NCI-H2227 treated with DMSO at 0.1 percent for 48 hours (cell line): ENCODE measurements at regions not wholly inside any gene's neighbourhood (a gene's known extent, or its start where the extent isn't known, plus 50 kb on each side); places are given as distances from the start of the nearest gene placed in this dataset.

Experiments used
- DNase-seq: peaks from one replicate; lab custom pipeline; 2025; lab: John Stamatoyannopoulos, UW

GRCh38 chr3:3629911-3630310, 169.3 kb upstream of the LRRN1 start:
- DNase-seq = no peak

DNA sequence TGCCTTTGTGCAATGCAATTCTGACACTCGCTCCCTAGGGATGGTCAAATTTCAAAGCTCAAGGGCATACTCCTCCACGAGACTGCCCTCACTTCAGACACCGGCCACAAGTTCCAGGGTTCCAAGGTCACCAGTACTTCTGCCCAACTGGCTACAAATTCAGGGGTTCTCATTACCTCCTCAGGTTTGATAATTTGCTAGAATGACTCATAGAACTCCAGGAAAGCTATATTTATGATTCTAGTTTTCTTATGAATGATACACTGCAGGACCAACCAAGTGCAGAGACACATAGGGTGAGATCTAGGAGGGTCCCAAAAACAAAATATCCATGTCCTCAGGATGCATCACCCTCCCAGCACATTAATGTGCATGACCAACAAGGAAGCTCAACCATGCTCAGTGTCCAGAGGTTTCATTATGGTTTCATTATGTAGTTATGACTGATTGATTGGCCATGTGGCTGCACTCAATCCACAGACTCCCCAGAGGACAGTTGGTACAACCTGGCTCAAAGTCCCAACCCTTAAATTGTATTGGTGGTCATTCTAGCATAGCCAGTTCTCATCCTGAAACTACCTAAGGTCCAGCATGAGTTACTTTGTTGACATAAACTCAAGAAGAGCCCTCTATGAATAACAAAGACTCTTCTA, 170.4 kb upstream of the LRRN1 start:
- DNase-seq = no peak

- DNase-seq = no peak
Observed at GRCh38 chr3:3627114-3627513, 172.1 kb upstream of the LRRN1 start.

- DNase-seq = no peak
Observed at GRCh38 chr3:3625544-3626271, 173.5 kb upstream of the LRRN1 start.

DNA sequence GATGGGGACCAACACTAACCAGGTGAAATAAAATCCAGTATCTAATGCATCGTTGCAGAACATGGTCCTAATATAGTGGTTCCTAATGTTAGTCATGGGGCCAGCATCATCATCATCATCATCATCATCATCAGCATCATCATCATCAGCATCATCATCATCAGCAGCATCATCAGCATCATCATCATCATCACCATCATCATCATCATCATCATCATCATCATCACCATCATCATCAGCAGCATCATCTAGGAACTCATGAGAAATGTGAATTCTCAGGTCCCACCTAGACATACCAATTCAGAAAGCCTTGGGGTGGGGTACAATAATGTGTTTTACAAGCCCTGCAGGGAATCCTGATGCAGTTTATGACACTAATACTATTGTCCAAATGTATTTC, 179.4 kb upstream of the LRRN1 start:
- no peak for DNase-seq

GRCh38 chr3:3618623-3619022, 180.6 kb upstream of the LRRN1 start:
- DNase-seq = no peak

DNA sequence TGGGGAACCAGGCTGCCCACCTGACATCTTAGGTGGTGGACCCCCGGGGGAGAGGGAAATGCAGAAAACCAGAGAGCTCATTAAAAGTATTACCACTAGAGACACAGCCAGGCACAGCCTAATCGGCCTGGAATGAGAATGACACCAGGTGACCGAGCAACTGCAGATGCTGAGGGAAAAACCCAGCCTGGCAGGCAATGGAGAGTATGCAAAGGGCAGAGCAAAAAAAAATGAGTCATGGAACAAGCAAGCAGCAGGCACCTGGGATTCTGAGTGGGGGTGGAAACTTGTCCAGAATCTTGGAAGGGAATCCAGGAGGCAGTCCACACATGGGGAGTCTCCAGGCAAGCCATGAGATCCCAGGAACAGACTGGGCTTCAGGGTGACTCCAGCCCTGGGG, 183.7 kb upstream of the LRRN1 start:
- no peak for DNase-seq

DNA sequence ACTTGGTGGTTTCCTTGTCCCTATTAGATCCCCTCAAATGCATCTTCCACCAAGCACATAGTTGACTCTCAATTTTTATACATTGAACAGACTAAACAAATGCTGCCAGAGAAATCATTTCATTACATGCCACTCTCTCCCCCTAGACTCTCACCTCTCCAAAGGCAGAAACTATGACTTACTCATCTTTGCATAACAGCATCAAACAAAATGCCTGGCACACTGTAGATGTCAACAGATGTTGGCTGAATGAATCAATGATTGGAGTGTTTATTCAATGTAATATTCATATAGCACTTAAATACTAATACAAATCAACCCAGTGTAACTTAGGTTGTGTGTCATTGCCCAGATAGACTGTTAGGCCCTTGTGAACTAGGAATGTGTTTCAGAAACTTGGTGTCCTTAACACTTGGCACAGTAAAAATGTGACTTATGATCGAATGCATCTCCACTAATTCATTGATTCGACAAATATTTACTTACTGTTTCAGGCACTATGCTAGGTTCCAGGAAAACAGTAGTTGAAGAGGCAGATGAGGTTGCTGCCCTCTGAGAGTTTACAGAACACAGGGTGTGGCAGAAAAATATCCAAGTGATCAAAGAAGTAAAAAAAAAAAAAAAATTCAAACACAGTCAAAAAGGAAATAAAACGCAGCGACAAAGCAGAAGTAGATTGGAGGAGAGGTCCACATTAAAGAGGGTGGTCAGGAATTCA, 188.5 kb upstream of the LRRN1 start:
- no peak for DNase-seq

- DNase-seq = no peak
Observed at GRCh38 chr3:3606321-3606720, 192.9 kb upstream of the LRRN1 start.

DNA sequence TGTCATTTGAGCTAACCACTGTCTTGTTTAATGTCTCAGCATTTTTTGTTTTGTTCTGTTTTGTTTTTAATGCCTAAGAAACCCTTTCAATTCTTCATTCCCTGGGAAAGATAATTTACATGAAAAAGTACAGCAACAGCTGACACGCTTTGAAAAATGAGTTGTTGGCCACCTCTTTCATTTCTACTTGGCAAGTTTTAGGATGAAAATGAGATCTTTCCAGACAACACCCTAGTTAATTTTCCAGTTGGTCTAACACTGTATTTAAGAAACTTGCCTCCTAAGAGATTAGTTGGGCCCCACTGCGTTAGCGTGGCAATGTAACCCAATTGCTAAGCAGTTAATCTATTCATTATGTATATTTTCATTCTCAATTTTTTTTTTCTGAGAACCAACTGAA, 194.0 kb upstream of the LRRN1 start:
- no peak for DNase-seq

GRCh38 chr3:3603351-3603750, 195.9 kb upstream of the LRRN1 start:
- no peak for DNase-seq

GRCh38 chr3:3600665-3601340, 198.4 kb upstream of the LRRN1 start:
- DNase-seq = no peak

- DNase-seq = no peak
Observed at GRCh38 chr3:3599016-3599415, 200.2 kb upstream of the LRRN1 start.

DNA sequence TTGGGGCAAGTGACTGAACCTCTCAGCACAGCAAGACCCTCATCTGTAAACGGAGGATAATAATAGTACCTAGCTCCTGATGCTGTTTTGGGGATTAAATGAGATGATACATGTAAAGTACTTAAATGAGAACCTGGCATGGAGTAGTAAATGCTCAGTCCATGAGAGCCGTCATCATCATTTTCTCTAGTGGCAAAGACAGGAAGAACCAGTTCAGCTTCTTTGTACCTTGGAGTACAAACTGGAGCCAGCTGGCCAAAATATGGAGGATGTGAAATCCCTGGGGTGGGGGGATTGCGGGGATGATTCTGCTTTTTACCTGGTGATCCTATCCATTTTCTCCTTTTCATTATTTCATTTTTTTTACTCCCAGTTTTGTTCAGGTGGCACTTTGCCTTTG, 204.2 kb upstream of the LRRN1 start:
- DNase-seq = no peak

DNA sequence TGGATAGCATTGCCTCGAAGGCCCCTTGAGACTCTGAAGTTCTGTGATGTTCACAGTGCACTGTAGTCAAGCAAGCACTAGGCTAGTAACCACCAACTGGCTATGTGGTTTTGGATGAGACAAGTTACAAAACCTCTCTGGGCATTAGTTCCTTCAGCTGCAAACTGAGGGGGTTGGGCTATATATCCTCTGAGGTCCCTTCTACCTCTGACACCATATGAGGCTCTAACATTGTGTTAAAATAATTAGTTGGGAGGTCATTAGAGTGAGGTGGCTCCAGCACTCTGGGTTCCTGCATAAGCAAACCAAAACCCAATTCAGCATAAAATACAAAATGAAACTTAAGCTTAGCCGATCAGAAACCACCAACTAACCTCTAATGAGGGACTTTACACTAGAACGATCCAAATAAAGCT, 209.5 kb upstream of the LRRN1 start:
- no peak for DNase-seq

DNA sequence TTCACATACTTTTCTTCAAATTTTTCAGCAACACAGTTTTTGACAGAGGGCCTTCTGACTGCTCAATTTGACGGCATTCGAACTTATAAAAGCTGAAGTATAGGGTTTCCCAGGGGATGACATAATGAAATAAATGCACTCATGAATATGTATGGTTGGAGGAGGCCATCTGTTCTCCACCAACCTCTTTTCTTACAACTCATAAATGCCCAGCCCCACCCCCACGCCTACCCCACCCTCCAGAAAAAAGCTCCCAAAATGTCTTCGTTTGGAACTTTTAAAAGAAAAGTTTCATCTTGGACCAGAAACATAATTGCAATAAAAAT, 211.6 kb upstream of the LRRN1 start:
- no peak for DNase-seq

DNA sequence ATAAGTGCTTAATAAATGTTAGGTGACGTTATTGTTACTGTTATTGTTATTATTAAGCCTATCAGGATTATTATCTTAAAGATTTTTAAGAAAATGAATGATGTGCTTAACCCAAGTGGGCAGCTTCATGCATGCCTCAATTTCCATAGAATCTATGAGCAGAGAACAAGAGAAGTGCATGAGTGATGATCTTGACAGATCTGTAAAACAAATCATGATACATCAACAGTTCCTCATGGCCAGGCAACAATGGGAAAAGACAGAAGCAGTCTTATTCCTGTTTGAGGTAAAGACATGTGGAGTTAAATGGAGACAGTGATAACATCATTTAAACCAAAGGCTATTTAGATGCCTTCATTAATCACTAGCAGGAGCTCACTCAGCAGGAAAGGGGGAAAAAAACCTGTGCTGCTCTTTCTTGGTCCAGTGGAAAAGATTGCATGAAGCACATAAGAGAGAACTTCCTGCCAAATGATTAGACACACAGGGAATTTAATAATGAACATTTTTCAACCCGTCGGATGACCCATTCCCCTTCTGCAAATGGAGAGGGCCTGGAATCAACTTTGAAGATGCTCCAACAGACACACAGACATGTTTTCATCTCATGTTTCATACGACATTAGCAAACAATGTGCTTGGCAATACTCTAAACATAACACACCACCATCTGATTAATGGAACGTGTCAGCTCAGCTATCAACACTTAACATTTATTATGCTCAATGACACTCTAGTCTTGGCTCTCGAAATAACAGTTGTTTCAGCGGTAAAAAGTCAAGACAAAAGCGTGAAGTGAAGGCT, 212.2 kb upstream of the LRRN1 start:
- no peak for DNase-seq

DNA sequence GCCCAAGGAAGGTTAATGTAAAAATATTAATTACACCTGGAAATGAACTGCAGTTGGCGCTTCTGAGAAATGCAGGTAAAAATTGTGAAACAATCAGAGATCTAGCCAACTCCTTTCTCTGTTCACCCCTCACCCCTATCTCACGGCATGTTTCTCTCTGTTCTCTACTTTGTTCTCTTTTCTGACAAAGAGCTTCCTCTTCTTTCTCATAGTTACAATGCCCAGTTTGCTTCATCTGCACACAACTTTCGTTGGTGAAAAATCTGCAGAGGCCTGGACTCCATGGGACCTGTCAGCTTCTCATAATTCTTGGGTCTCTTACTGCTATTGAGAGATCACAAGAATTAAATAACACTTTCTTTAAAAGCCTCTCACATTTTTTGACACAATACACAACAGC, 212.9 kb upstream of the LRRN1 start:
- DNase-seq = no peak

- no peak for DNase-seq
Observed at GRCh38 chr3:3579658-3580057, 219.6 kb upstream of the LRRN1 start.

DNA sequence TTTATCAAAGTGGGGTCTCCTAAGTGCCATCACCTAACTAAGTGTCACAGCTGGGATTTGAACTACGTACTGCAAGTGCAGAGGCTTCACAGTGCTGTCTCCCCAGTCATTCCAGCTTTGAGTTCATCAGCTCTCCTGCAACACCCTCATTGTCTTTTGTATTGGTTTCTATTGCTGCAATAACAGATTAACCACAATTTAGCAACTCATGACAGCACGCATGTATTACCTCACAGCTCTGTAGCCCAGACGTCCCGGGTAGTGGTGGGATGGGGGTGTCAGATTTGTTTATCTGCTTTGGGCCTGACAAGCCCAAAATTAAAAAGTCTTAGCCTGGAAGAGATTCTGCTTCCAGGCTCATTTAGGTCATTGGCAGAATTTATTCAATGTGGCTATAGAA, 220.5 kb upstream of the LRRN1 start:
- no peak for DNase-seq

GRCh38 chr3:3577823-3578222, 221.4 kb upstream of the LRRN1 start:
- no peak for DNase-seq

- DNase-seq = no peak
Observed at GRCh38 chr3:3573341-3573740, 225.9 kb upstream of the LRRN1 start.
